AG08395 (cell line): ENCODE measurements at regions not wholly inside any gene's neighbourhood (a gene's known extent, or its start where the extent isn't known, plus 50 kb on each side); places are given as distances from the start of the nearest gene placed in this dataset.
A peak's percentile ranks its signal among the peaks of the same experiment; 100 is the strongest.
"Not testable (repeated sequence)": the region's sequence is repeated elsewhere in the genome, so short reads cannot be mapped to it uniquely, and the experiment has no call there.

Experiments
- DNase-seq: peaks from one replicate; pipeline ENCODE4 v3.0.0; 2012; ENCODE audit warnings: mixed read lengths, low spot score

DNA sequence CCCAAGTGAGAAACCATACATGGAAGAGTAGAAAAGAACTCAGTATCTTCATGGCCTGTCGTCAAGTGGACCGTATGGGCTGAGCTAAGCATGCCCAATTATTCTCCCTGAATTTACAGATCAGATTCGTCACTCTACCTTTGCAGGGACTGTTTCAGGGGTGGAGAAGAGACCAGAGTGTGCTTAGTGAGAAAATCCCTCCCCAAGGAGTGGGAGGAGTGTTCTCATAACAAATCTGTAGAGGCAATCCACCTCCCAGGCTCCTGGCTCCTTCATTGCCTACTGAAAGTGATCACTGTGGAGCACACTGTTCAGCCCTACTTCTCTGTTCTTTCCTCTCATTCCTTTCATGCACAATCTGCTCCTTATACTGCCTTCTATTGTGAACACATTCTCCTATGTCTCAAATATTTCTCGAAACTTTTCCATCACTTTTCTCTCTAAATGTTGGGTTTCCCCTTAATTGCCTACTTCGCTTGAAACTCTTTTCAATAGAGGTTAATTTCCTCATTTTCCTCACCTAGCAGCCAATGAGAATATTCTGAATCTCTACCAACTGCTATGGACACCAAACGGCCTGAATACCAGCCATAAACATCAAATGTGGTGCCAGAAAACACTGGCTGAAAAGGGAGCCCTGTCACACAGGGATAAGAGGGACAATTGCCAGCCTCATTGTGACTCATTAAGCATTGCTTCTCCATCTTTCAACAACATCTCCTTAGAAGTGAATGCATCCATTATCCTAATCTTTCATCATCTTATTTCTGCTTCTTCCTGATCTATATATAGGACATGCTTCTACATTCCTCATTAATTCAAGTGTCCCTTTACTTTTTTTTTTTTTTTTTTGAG is 398.3 kb downstream of the UTRN start:
- peak; percentile 55 for DNase-seq

DNA sequence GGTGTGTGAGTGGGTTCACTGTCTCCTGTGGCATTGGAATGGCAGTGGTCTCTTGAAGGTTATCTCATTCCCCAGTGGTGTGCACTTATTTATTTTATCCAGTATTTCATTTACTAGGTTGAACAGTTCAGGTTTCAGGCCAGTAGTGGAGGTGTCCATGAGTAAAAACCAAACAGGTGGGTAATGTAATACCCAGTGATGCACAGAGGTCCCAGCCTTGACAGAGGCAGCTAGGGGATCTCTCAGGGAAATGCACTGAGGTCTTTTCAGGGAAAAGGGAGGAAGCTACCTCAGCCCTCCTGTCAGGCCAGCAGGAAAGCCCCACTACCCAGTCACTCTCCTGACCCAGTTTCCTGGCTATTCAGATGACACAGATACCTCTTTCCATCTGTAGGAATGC is 403.6 kb downstream of the UTRN start:
- no peak for DNase-seq

DNA sequence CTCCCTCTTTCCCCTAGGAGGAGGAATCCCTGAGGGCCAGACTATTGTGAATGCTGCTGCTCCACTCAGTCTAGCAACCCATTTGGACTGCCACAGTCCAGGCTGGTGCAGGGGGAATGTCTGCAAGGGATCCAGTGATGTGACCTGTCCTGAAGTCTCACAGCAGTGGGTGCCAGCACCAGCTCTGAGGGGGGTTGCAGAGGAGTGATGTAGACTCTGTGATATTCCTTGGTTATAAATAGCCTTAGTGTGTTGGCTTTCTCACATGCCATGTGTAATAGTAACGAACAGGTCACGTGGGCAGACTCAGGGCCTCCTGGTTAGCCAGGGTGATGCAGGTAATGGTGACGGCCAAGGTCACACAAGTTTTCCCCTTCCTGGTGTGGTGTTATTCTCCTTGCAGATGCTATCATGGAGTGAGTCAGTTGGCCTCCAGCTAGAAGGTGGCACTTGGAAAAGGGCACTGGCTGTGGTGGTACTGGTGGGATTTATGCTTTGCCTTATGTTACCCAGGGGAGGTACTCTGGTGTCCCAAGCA is 404.4 kb downstream of the UTRN start:
- no peak for DNase-seq

DNA sequence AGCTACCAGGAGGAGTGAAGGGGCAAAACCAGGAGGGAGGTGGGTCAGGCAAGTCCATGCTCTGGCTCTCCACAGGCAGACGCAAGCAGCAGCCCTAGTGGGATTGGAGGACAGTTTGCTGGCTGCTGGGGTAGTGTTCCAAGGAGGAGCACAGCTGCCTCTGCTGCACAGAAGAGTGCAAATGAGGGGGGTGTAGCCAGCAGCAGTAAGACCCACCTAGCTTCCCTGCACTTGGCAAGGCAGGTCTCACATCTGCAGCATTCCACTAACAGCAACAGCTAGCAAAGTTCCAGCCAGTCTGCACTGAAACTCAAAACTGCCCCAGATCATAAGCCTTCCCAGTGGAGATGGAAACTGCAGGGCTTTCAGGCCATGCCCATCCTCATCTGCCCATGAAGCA is 405.0 kb downstream of the UTRN start:
- DNase-seq = no peak

DNA sequence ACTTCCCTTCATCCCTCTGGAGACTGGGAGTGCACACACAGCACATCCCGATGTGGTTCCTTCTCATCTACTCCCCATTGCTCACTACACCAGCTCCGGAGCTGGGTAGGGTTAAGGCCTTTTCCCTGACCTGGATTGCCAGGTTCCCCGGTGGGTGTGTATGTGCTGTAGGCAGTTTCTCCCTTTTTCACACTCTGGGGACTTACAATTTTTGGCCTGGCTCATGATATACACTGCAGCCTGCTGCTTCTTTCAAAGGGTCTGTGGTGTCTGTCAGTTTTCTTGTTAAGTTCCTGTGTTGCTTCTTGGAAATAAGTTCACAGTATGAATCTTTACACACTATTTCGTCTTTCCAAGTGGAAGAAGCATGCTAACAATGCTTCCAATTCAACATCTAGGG is 405.5 kb downstream of the UTRN start:
- no peak for DNase-seq

DNA sequence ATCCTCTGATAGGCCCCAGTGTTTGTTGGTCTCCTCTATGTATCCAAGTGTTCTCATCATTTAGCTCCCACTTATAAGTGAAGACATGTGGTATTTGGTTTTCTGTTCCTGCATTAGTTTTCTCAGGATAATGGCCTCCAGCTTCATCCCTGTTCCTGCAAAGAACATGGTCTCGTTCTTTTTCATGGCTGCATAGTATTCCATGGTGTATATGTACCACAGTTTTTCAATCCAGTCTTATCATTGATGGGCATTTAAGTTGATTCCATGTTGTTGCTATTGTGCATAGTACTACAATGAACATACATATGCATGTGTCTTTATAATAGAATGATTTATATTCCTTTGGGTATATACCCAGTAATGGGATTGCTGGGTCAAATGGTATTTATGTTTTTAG is 406.9 kb downstream of the UTRN start:
- DNase-seq = not testable (repeated sequence)

DNA sequence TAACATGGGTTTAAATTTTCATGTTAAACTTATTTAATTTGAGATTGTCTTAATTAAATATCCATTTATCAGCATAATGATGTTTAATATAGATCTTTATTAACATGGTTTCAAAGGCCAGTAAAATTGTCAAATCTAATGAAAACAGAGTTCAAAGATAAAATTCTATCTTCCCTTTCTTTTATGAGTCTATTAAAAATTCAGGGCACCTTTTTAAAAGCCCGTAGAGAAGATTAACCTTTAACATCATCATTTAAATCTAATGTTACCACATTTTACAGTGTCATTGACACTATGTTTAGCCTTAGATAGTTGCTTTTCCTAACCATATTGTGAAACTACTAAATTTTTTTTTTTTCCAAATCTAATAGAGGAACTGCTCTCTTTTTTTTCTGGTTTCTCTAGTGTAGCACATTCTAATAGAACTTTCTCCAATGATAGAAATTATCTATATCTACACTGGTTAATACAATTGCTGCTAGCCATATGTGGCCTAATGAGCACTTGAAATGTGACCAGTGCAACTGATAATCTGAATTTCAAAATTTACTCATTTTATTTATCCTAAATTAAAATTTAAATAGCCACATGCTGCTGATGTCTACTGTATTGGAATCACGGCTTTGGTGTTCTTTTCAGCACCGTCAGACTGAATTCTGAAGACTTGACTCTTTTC is 410.9 kb downstream of the UTRN start:
- DNase-seq = no peak

DNA sequence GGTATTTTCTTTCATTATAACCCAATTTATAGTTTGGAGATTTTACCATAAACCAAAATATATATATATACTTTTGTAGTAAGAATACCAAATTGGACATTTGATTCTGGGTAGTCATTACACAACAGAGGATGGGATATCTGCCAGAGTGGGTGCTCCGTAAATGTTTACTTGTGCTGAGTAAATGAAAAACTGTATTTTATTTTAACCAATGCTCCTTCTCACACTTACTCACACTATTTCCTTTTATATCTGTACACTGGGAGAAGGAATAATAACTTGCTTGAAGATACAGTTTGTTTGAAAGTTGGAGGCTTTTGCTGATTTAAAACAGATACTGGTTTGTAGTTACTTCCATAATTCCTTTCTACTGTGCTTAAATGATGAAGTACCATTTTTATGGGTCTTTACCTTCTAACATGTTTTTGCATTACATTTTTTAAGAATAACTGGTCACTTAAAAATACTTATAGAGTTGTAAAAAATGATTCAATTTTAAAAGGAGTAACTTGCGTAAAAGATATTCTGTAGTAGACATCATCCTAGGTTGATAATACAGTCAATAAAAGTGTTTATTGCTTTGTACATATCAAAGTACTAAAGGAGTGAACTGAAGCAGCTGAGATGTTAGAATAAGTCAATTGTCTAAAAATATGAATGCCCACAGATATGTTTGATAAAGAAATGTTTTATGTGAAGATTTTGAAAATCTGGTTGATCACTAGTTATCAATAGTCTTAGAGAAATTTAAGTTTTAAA is 411.7 kb downstream of the UTRN start:
- no peak for DNase-seq

DNA sequence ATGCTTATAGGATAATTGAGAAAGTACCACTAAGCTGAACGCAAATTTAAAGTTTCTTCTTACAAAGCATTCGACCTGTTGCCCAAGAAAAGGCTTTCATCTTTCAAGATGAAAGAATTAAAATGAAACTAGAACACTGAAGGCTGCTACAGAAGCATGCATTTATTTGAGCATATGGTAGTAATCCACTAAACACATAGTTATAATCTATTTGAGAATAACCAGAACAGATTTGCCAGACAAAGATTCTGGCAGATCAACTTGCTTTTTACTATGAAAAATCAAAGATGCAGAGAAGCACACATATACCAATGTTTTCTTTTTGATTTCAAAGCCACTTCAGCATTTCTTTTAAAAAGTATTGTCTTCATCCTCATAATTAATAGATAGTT is 412.2 kb downstream of the UTRN start:
- no peak for DNase-seq

DNA sequence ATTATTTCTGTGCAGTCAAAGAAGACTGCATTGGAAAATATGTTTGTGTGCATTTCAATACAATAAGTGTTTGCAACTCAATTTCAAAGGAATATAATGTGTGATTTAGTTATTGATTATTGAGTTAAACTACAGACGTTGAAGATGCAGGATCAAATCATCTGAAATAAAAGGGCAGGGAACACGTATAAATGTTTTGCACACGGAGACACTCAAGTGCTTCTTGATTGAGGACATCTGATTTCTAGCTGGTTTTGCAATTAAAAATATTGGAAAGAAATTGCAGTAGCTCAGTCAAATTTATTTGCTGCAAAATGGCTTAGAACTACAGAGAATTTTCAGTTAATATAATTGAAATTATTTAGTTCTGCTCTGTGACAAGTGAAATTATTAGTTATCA is 412.7 kb downstream of the UTRN start:
- DNase-seq = no peak

DNA sequence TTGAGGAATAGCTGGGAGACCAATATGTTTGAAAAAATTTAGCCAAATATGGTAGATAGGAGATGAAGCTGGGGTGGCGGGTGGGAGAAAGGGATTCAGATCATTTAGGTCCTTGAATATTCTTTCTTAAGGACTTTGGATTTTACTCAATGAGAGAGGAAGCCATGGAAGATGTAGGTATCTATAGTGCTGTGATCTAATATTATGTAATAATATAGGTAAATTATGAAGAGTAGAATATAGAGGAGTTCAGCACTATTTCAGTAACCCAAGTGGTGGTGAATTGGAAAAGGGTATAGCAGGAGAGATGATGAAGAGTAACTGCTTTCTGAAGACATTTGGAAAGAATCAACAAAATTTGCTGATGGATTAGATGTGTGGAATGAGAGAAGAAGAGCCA is 417.6 kb downstream of the UTRN start:
- DNase-seq = no peak

DNA sequence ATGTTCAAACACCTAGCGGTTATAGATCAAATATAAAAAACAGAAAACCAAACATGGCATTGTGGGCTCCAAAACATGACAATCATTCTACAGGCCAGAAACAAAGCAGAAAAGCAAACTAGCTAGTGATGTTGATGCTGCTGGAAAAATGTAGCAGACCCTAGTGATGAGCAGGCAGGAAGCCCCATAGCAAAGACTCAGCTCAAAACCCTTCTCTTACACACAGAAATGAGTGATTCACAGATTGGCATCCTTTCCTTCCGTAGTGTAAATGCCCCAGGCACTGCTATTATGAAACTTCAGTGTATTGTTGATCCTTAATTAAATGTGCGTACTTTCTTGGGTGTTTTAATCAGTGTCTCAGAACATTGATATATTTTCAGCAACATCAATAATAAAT is 425.1 kb downstream of the UTRN start:
- DNase-seq = peak; percentile 82

DNA sequence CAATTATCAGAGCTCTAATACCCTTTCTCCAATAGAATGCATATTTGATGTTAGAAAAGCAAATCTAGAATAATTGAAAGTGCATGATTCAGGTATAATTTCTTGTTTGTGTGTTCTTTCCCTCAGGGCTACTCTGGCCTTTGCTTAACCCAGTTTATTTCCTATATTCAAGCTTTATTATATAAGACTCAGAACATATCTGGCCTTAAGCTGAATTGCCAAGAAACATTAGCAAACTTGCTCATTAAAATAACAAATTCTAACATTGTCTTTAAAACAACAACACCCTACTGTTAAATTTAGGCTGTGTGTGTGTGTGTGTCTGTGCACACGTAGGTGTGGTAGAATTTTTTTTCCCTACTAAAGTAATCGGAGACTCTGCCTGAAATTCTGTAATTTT is 426.5 kb downstream of the UTRN start:
- DNase-seq = no peak

DNA sequence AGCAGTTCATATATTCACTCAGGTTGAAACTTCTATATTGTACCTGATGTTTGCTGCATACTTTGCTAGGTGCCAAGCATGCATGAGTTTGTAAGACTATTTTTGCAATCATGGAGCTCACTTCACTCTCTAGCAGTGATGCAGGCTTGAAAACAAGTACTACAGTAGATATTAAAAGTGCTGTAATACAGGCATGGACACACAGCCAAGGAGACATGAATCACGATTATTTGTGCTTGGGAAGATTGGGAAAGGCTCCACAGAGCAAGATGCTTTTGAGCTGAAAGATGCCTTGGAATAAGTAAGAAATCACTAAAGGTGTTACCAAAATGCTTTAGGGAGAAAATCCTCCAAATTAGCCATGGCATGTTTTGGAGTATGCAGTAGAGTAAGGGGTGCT is 427.4 kb downstream of the UTRN start:
- DNase-seq = peak; percentile 12

DNA sequence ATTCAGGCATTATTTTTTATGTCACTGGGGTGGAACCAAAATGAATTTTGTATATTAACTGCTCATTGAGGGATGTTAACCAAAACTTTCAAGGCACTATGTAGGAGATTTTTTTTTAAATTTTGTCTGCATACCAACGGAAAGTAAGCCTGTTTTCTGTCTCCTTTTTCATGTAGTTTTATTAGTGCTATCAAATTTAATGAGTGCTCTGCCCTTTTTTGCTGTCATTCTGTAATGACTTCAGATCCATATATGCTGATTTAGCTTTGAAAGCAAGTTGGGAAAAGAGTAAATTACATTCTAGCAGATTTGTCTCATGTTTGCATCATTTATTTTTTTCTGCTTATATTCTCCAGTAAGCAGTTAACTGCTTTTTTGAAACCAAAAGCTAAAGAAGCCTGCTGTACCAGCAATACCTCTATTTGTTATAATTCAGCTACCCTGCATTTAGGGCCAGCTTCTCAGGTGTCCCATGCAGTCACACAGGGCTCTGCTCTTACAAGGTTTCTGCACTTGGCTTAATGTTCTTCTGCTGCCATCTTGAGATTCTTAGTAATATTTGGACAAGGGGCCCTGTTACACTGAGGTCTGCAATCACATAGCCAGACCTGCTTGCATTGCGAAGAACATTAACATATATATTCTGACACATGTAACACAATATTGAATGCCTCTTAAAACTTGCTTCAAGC is 429.0 kb downstream of the UTRN start:
- DNase-seq = no peak

DNA sequence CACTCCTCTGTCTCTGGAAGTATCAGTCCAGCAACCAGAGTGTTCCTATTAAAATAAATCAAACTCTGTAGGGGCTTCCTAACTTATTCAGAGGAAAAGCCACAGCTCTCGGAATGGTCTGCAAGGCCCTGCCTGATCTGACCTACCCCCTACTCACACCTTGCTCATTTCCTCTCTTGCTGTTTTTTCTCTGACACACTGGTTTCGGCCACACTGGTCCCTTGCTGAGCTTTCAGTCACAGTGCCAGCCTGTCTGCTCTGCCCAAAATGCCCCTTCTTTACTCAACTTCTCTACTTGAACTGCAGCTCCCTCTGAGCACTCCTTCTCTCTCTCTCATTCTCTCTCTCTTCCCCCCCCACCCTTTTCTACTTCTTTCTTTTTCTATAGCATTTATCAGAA is 430.2 kb downstream of the UTRN start:
- DNase-seq = no peak

DNA sequence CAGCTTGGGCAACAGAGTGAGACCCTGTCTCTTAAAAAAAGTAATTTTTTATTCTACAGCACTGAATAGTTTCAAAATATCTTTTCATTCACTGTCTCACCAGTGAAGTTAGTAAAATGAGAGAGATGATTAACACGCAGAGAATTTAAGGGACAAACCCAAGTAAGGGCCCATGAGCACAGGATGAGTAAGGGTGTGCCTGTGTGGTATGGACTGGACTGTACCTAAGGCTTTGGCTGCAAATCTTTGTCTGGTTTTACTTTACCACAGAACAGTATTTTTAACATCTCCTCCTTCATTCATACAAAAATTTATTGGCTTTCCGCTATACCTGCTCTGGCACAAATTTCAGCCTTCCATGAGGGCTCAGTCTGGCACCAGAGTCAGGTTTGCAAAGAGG is 433.3 kb downstream of the UTRN start:
- peak; percentile 29 for DNase-seq

DNA sequence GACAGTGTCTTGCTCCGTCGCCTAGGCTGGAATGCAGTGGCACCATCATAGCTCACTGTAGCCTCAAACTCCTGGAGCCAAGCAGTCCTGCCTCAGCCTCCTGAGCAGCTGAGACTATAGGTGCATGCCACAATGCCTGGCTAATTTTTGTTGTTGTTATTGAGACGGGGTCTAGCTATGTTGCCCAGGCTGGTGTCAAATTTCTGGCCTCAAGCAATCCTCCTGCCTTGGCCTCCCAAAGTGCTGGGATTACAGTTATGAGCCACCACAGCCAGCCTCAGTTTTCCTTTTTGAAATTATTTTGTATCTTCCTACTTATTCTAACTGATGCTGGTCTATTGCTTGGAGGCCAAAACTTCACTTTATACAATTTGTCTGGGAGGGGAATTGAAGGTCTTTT is 436.1 kb downstream of the UTRN start:
- no peak for DNase-seq

DNA sequence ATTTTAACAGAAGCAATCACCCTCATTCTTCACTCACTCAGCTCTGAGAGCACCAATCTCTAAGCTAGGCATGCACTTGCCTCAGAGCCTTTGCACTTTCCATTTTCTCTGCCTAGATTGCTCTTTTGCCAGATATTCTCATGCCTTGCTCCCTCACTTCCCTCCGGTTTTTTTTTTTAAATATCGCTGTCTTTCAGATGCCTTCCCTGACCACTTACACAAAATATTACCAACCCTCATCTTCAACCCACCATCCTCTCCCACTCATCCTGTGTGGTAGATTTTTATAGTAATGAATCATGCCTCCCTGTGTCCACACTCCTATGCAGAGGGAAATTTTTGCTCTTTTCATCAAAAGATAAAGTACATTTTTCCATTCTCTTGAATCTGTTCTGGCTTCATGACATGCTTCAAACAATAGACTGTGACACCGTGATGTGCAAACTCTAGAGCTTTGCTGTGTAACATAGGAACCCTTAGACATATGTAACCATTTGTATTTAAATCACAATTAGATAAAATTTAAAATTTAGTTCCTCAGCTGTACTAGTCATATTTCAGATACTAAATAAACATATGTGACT is 437.1 kb downstream of the UTRN start:
- DNase-seq = no peak

DNA sequence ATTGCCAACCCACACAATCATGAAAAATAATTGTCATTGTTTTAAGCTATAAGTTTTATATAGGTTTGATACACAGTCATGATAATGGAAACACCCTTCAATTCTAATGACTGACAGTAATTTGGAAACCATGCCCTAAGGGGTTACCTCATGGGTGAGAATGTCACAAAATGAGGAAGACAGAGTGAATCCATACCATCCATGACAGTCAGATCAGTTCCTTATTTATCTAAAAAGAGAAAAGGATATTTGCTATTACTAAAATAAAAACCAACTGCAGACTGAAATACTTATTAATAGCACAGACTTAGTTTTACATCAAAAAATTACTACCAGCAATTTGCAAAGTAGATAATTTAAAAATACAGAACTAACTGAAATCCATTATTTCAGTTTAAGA is 437.8 kb downstream of the UTRN start:
- DNase-seq = no peak

DNA sequence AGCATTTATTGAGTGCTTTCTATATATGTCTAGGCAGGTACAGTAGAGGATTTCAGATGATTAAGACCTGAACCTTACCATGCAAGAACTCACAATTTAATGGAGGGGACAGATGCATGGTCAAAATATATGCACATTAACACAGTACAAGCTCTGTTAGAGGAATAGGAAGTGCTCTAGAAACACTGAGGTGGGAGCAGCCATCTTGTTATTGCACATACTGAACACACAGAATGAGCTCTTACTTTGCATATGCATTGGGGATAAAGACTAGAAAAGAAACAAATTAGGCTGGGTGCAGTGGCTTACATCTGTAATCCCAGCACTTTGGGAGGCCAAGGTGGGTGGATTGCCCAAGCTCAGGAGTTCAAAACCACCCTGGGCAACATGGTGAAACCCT is 438.3 kb downstream of the UTRN start:
- DNase-seq = no peak

DNA sequence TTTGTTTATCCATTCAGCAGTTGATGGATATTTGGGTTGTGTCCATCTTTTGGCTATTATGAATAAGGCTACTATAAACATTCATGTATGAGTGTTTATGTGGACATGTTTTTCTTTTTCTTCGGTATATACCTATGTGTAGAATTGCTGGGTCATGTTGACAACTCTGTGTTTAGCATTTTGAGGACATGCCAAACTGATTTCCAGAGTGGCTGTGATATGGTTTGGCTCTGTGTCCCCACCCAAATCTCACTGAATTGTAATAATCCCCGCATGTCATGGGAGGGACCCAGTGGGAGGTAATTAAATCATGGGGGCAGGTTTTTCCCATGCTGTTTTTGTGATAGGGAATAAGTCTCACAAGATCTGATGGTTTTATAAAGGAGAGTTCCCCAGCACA is 439.7 kb downstream of the UTRN start:
- no peak for DNase-seq
